NCI-H187 treated with DMSO at 0.1 percent for 48 hours (cell line): ENCODE measurements at regions not wholly inside any gene's neighbourhood (a gene's known extent, or its start where the extent isn't known, plus 50 kb on each side); places are given as distances from the start of the nearest gene placed in this dataset.
"Not testable (repeated sequence)": the region's sequence is repeated elsewhere in the genome, so short reads cannot be mapped to it uniquely, and the experiment has no call there.

Experiments used
- DNase-seq: peaks from one replicate; lab custom pipeline; 2025; lab: John Stamatoyannopoulos, UW

- DNase-seq: not testable (repeated sequence)
Observed at GRCh38 chr14:37785298-37785697, 189.9 kb downstream of the TTC6 start.

- not testable (repeated sequence) for DNase-seq
Observed at GRCh38 chr14:37786114-37786625, 190.7 kb downstream of the TTC6 start.

- no peak for DNase-seq
Observed at GRCh38 chr14:37787879-37788494, 192.6 kb downstream of the TTC6 start.

GRCh38 chr14:37791384-37792036 lies 196.1 kb downstream of the TTC6 start:
- no peak for DNase-seq

- no peak for DNase-seq
Observed at GRCh38 chr14:37792124-37792523, 196.7 kb downstream of the TTC6 start.

GRCh38 chr14:37796703-37797416 lies 201.4 kb downstream of the TTC6 start:
- no peak for DNase-seq

GRCh38 chr14:37797675-37798074 lies 202.2 kb downstream of the TTC6 start:
- no peak for DNase-seq

- DNase-seq: no peak
Observed at GRCh38 chr14:37807722-37808121, 212.3 kb downstream of the TTC6 start.

- DNase-seq: no peak
Observed at GRCh38 chr14:37810094-37810801, 214.8 kb downstream of the TTC6 start.

- DNase-seq: no peak
Observed at GRCh38 chr14:37813732-37814131, 218.3 kb downstream of the TTC6 start.

- no peak for DNase-seq
Observed at GRCh38 chr14:37816135-37816534, 220.7 kb downstream of the TTC6 start.

- no peak for DNase-seq
Observed at GRCh38 chr14:37816743-37817295, 221.4 kb downstream of the TTC6 start.

GRCh38 chr14:37819155-37820015 lies 224.0 kb downstream of the TTC6 start:
- no peak for DNase-seq

- not testable (repeated sequence) for DNase-seq
Observed at GRCh38 chr14:37820810-37821209, 225.4 kb downstream of the TTC6 start.

GRCh38 chr14:37824939-37825712 lies 229.7 kb downstream of the TTC6 start:
- DNase-seq: no peak

GRCh38 chr14:37826869-37827268 lies 231.4 kb downstream of the TTC6 start:
- no peak for DNase-seq

- DNase-seq: no peak
Observed at GRCh38 chr14:37830271-37830670, 234.8 kb downstream of the TTC6 start.

GRCh38 chr14:37834275-37834674 lies 238.8 kb downstream of the TTC6 start:
- DNase-seq: no peak

- not testable (repeated sequence) for DNase-seq
Observed at GRCh38 chr14:37838778-37839177, 243.3 kb downstream of the TTC6 start.

GRCh38 chr14:37841039-37841438 lies 245.6 kb downstream of the TTC6 start:
- not testable (repeated sequence) for DNase-seq
